ENCODE measurements at regions not wholly inside any gene's neighbourhood (a gene's known extent, or its start where the extent isn't known, plus 50 kb on each side); places are given as distances from the start of the nearest gene placed in this dataset.
"Not testable (repeated sequence)": the region's sequence is repeated elsewhere in the genome, so short reads cannot be mapped to it uniquely, and the experiment has no call there.

- no peak overlapping the region for H3K4me3 ChIP-seq
- DNase-seq (ENCODE audit: low spot score): no peak
- H3K27ac ChIP-seq: no peak overlapping the region
- no peak for TF ChIP-seq CTCF (IDR thresholded peaks at IDR 0.05)
Measured at GRCh38 chr13:71304861-71305260, 562.1 kb downstream of the DACH1 start.

- no peak overlapping the region for H3K4me3 ChIP-seq
- DNase-seq (ENCODE audit: low spot score): no peak
- TF ChIP-seq CTCF (IDR thresholded peaks at IDR 0.05): no peak
- no peak overlapping the region for H3K27ac ChIP-seq
Measured at GRCh38 chr13:71303144-71303543, 563.9 kb downstream of the DACH1 start.

GRCh38 chr13:71300602-71301001 is 566.4 kb downstream of the DACH1 start:
- DNase-seq (ENCODE audit: low spot score): no peak
- no peak for TF ChIP-seq CTCF (IDR thresholded peaks at IDR 0.05)
- H3K4me3 ChIP-seq: no peak overlapping the region
- H3K27ac ChIP-seq: no peak overlapping the region

GRCh38 chr13:71291842-71292146 is 575.2 kb downstream of the DACH1 start:
- H3K27ac ChIP-seq: no peak overlapping the region
- H3K4me3 ChIP-seq: no peak overlapping the region
- DNase-seq (ENCODE audit: low spot score): no peak
- no peak for TF ChIP-seq CTCF (IDR thresholded peaks at IDR 0.05)

- DNase-seq (ENCODE audit: low spot score): no peak
- no peak for TF ChIP-seq CTCF (IDR thresholded peaks at IDR 0.05)
- Histone ChIP-seq H3K4me3 (peak overlapping the region; percentile 63), H3K27ac (no peak overlapping the region)
Measured at GRCh38 chr13:71290963-71291841, 575.8 kb downstream of the DACH1 start.

GRCh38 chr13:71289980-71290379 is 577.0 kb downstream of the DACH1 start:
- H3K4me3 ChIP-seq; DNase-seq (ENCODE audit: low spot score); H3K27ac ChIP-seq: not testable (repeated sequence)

- H3K27ac ChIP-seq: no peak overlapping the region
- TF ChIP-seq CTCF (IDR thresholded peaks at IDR 0.05): no peak
- DNase-seq (ENCODE audit: low spot score): no peak
- no peak overlapping the region for H3K4me3 ChIP-seq
Measured at GRCh38 chr13:71285700-71286099, 581.3 kb downstream of the DACH1 start.

All from coronary artery (tissue), 2 donors.